Activated T-cell treated with anti-CD3 and anti-CD28 coated beads, Interleukin-2, amount 50 U/mL, for 72 hours (primary cell): ENCODE measurements at regions not wholly inside any gene's neighbourhood (a gene's known extent, or its start where the extent isn't known, plus 50 kb on each side); places are given as distances from the start of the nearest gene placed in this dataset.
"Not testable (repeated sequence)": the region's sequence is repeated elsewhere in the genome, so short reads cannot be mapped to it uniquely, and the experiment has no call there.

Experiments used
- ATAC-seq, 2 donors: fragments of 150-1000 bp; cut with Tn5 transposase; replicated peaks in 1 of 2; 2 replicates each; pipeline ENCODE4 v1.10.0; 2021; ENCODE audit warnings: moderate library complexity in 2 of 2, mild to moderate bottlenecking in 1 of 2
- DNase-seq, 2 donors: peaks; one replicate each; pipeline ENCODE4 v3.0.0; 2021 to 2022; ENCODE audit warnings: mixed read lengths in 1 of 2
- H3K27ac Mint-ChIP-seq: one replicate; pipeline ENCODE4 v1.8.0; 2022; ENCODE audit warnings: mild to moderate bottlenecking, moderate library complexity, mixed read lengths
- H3K27me3 Mint-ChIP-seq: one replicate; pipeline ENCODE4 v1.8.0; 2022; ENCODE audit warnings: low read depth, mixed read lengths
- H3K36me3 Mint-ChIP-seq, 2 donors: one replicate each; pipeline ENCODE4 v1.8.0; 2022; ENCODE audit warnings: mixed read lengths in 2 of 2, mild to moderate bottlenecking in 1 of 2; ENCODE audit not compliant: insufficient read depth in 2 of 2
- H3K4me1 Mint-ChIP-seq: one replicate; pipeline ENCODE4 v1.8.0; 2022; ENCODE audit warnings: low read depth, mixed read lengths
- H3K4me3 Mint-ChIP-seq, 2 donors: one replicate each; pipeline ENCODE4 v1.8.0; 2022; ENCODE audit warnings: mild to moderate bottlenecking in 2 of 2, mixed read lengths in 2 of 2, moderate library complexity in 2 of 2
- H3K9me3 Mint-ChIP-seq, 2 donors: one replicate each; pipeline ENCODE4 v1.8.0; 2022; ENCODE audit warnings: mixed read lengths in 2 of 2

GRCh38 chr13:111420113-111420876, 99.9 kb downstream of the TEX29 start:
- Mint-ChIP-seq H3K27me3 (no peaks in the 10 kb centered on the region), H3K9me3 (no peaks in the 10 kb centered on the region), H3K4me1 (no peaks in the 10 kb centered on the region), H3K4me3 (no peak overlapping the region), H3K27ac (no peak overlapping the region), H3K36me3 (no peaks in the 10 kb centered on the region)
- DNase-seq (no peak), ATAC-seq (no peak)

- H3K27me3 Mint-ChIP-seq, result no peaks in the 10 kb centered on the region
- ATAC-seq, result no peak
- no peak for DNase-seq
- H3K27ac Mint-ChIP-seq, result no peak overlapping the region
- H3K4me3 Mint-ChIP-seq, result no peak overlapping the region
- H3K9me3 Mint-ChIP-seq, result no peaks in the 10 kb centered on the region
- H3K36me3 Mint-ChIP-seq, result no peaks in the 10 kb centered on the region
- H3K4me1 Mint-ChIP-seq, result no peaks in the 10 kb centered on the region
Measured at GRCh38 chr13:111421216-111421615, 100.8 kb downstream of the TEX29 start.

GRCh38 chr13:111422348-111422747, 101.9 kb downstream of the TEX29 start:
- no peaks in the 10 kb centered on the region for H3K9me3 Mint-ChIP-seq
- H3K27ac Mint-ChIP-seq, result no peak overlapping the region
- no peak overlapping the region for H3K4me3 Mint-ChIP-seq
- no peaks in the 10 kb centered on the region for H3K27me3 Mint-ChIP-seq
- H3K4me1 Mint-ChIP-seq, result no peaks in the 10 kb centered on the region
- DNase-seq (no peak), ATAC-seq (no peak)
- no peaks in the 10 kb centered on the region for H3K36me3 Mint-ChIP-seq

GRCh38 chr13:111423168-111423785, 102.8 kb downstream of the TEX29 start:
- H3K4me3 Mint-ChIP-seq, result no peak overlapping the region
- no peaks in the 10 kb centered on the region for H3K36me3 Mint-ChIP-seq
- peak in 1 of 2 donors; percentile 31 for ATAC-seq
- no peaks in the 10 kb centered on the region for H3K9me3 Mint-ChIP-seq
- no peak overlapping the region for H3K27ac Mint-ChIP-seq
- DNase-seq, result no peak
- H3K27me3 Mint-ChIP-seq, result no peaks in the 10 kb centered on the region
- no peaks in the 10 kb centered on the region for H3K4me1 Mint-ChIP-seq

GRCh38 chr13:111424134-111424533, 103.7 kb downstream of the TEX29 start:
- no peak overlapping the region for H3K4me3 Mint-ChIP-seq
- ATAC-seq, result no peak
- H3K27me3 Mint-ChIP-seq, result no peaks in the 10 kb centered on the region
- no peaks in the 10 kb centered on the region for H3K9me3 Mint-ChIP-seq
- H3K4me1 Mint-ChIP-seq, result no peaks in the 10 kb centered on the region
- no peak overlapping the region for H3K27ac Mint-ChIP-seq
- DNase-seq, result no peak
- H3K36me3 Mint-ChIP-seq, result no peaks in the 10 kb centered on the region

GRCh38 chr13:111425326-111425725, 104.9 kb downstream of the TEX29 start:
- Mint-ChIP-seq H3K9me3 (no peaks in the 10 kb centered on the region), H3K27me3 (peaks cover 3% of the 10 kb centered on the region), H3K36me3 (no peaks in the 10 kb centered on the region), H3K27ac (no peak overlapping the region), H3K4me1 (no peaks in the 10 kb centered on the region), H3K4me3 (no peak overlapping the region)
- DNase-seq (no peak), ATAC-seq (no peak)

GRCh38 chr13:111429064-111429558, 108.7 kb downstream of the TEX29 start:
- Mint-ChIP-seq H3K27me3 (peaks cover 34% of the 10 kb centered on the region), H3K4me1 (no peaks in the 10 kb centered on the region), H3K4me3 (peak overlapping the region; percentile 31 to 52), H3K27ac (no peak overlapping the region), H3K36me3 (no peaks in the 10 kb centered on the region), H3K9me3 (no peaks in the 10 kb centered on the region)
- DNase-seq (peak; percentile 40 to 50), ATAC-seq (peak; percentile 58 to 66)

- H3K4me3 Mint-ChIP-seq, result no peak overlapping the region
- DNase-seq (no peak), ATAC-seq (no peak)
- peaks cover 5 to 8% of the 10 kb centered on the region in 2 donors for H3K9me3 Mint-ChIP-seq
- H3K27ac Mint-ChIP-seq, result no peak overlapping the region
- H3K27me3 Mint-ChIP-seq, result peaks cover 42% of the 10 kb centered on the region
- no peaks in the 10 kb centered on the region for H3K4me1 Mint-ChIP-seq
- H3K36me3 Mint-ChIP-seq, result no peaks in the 10 kb centered on the region
Measured at GRCh38 chr13:111431206-111431605, 110.8 kb downstream of the TEX29 start.

GRCh38 chr13:111434578-111435159, 114.2 kb downstream of the TEX29 start:
- H3K36me3 Mint-ChIP-seq, result no peaks in the 10 kb centered on the region
- H3K4me1 Mint-ChIP-seq, result no peaks in the 10 kb centered on the region
- H3K27me3 Mint-ChIP-seq, result peaks cover 42% of the 10 kb centered on the region
- ATAC-seq (no peak), DNase-seq (no peak)
- no peak overlapping the region for H3K4me3 Mint-ChIP-seq
- no peak overlapping the region for H3K27ac Mint-ChIP-seq
- H3K9me3 Mint-ChIP-seq, result peaks cover 5 to 8% of the 10 kb centered on the region in 2 donors

GRCh38 chr13:111436446-111436845, 116.0 kb downstream of the TEX29 start:
- DNase-seq (no peak), ATAC-seq (no peak)
- Mint-ChIP-seq H3K27me3 (peaks cover 31% of the 10 kb centered on the region), H3K4me1 (no peaks in the 10 kb centered on the region), H3K9me3 (peaks cover 5 to 8% of the 10 kb centered on the region in 2 donors), H3K4me3 (no peak overlapping the region), H3K27ac (no peak overlapping the region), H3K36me3 (no peaks in the 10 kb centered on the region)

- no peak overlapping the region for H3K27ac Mint-ChIP-seq
- ATAC-seq (no peak), DNase-seq (no peak)
- no peaks in the 10 kb centered on the region for H3K36me3 Mint-ChIP-seq
- H3K4me1 Mint-ChIP-seq, result no peaks in the 10 kb centered on the region
- H3K9me3 Mint-ChIP-seq, result peaks cover 5 to 8% of the 10 kb centered on the region in 2 donors
- peaks cover 24% of the 10 kb centered on the region for H3K27me3 Mint-ChIP-seq
- no peak overlapping the region for H3K4me3 Mint-ChIP-seq
Measured at GRCh38 chr13:111437417-111437816, 117.0 kb downstream of the TEX29 start.

- H3K9me3 Mint-ChIP-seq, result peaks cover 5 to 8% of the 10 kb centered on the region in 2 donors
- H3K36me3 Mint-ChIP-seq, result no peaks in the 10 kb centered on the region
- H3K4me1 Mint-ChIP-seq, result no peaks in the 10 kb centered on the region
- H3K27ac Mint-ChIP-seq, result no peak overlapping the region
- DNase-seq, result no peak
- no peak for ATAC-seq
- peaks cover 18% of the 10 kb centered on the region for H3K27me3 Mint-ChIP-seq
- H3K4me3 Mint-ChIP-seq, result no peak overlapping the region
Measured at GRCh38 chr13:111437856-111438547, 117.6 kb downstream of the TEX29 start.

- not testable (repeated sequence) for H3K36me3 Mint-ChIP-seq, H3K27me3 Mint-ChIP-seq, H3K4me1 Mint-ChIP-seq, H3K9me3 Mint-ChIP-seq, ATAC-seq, H3K4me3 Mint-ChIP-seq, H3K27ac Mint-ChIP-seq
- DNase-seq, result peak; percentile 10 to 11
Measured at GRCh38 chr13:111440492-111440891, 120.0 kb downstream of the TEX29 start.
